ENCODE measurements at regions not wholly inside any gene's neighbourhood (a gene's known extent, or its start where the extent isn't known, plus 50 kb on each side); places are given as distances from the start of the nearest gene placed in this dataset.

- no peaks in the 10 kb centered on the region for H3K4me1 ChIP-seq
- TF ChIP-seq, protein P1, sequence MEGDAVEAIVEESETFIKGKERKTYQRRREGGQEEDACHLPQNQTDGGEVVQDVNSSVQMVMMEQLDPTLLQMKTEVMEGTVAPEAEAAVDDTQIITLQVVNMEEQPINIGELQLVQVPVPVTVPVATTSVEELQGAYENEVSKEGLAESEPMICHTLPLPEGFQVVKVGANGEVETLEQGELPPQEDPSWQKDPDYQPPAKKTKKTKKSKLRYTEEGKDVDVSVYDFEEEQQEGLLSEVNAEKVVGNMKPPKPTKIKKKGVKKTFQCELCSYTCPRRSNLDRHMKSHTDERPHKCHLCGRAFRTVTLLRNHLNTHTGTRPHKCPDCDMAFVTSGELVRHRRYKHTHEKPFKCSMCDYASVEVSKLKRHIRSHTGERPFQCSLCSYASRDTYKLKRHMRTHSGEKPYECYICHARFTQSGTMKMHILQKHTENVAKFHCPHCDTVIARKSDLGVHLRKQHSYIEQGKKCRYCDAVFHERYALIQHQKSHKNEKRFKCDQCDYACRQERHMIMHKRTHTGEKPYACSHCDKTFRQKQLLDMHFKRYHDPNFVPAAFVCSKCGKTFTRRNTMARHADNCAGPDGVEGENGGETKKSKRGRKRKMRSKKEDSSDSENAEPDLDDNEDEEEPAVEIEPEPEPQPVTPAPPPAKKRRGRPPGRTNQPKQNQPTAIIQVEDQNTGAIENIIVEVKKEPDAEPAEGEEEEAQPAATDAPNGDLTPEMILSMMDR (IDR thresholded peaks at IDR 0.05) = no peak
- H3K36me3 ChIP-seq = no peaks in the 10 kb centered on the region
- DNase-seq = no peak
- intact Hi-C loops (cut with DNase I; ENCODE audit: low total_unique reads) = no loop called here
- peaks cover 0 to 3% of the 10 kb centered on the region in 2 donors for H3K27me3 ChIP-seq
- H3K4me3 ChIP-seq = no peak overlapping the region
- H3K27ac ChIP-seq = no peak overlapping the region
- H3K9me3 ChIP-seq = no peaks in the 10 kb centered on the region
These were observed 108.4 kb upstream of the MLN start for GRCh38 chr6:33912195-33912594.

DNA sequence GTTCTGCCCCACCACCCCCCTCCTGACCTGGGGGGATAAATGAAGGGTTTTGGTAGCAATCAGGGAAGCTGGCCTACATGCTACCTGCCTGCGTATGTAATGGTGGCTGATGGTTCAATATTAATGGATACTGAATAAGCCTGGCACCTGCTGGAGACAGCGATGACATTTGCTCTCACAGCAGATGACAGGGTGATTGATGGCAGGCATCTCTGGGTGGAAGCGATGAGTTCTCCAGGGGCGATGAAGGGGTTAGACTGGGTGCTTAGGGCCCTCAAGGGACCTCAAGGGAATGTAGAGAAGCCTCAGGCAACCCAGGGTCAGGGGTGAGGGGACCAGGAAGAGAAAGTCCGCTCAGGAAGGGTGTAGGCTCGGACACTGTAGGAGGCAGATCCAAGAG is 107.7 kb upstream of the MLN start:
- H3K36me3 ChIP-seq = no peaks in the 10 kb centered on the region
- no peaks in the 10 kb centered on the region for H3K9me3 ChIP-seq
- no peak overlapping the region for H3K4me3 ChIP-seq
- H3K4me1 ChIP-seq = no peaks in the 10 kb centered on the region
- intact Hi-C loops (cut with DNase I; ENCODE audit: low total_unique reads) = no loop called here
- H3K27ac ChIP-seq = no peak overlapping the region
- no peak for DNase-seq
- TF ChIP-seq, protein P1 (IDR thresholded peaks at IDR 0.05) = no peak
- H3K27me3 ChIP-seq = peaks cover 0 to 3% of the 10 kb centered on the region in 2 donors

- DNase-seq = no peak
- Histone ChIP-seq H3K36me3 (no peaks in the 10 kb centered on the region), H3K27me3 (peaks cover 0 to 3% of the 10 kb centered on the region in 2 donors), H3K27ac (no peak overlapping the region), H3K4me1 (no peaks in the 10 kb centered on the region), H3K4me3 (no peak overlapping the region), H3K9me3 (no peaks in the 10 kb centered on the region)
- TF ChIP-seq, protein P1 (IDR thresholded peaks at IDR 0.05) = no peak
- intact Hi-C loops (cut with DNase I; ENCODE audit: low total_unique reads) = no loop called here
These were observed 106.8 kb upstream of the MLN start for GRCh38 chr6:33910594-33910993.

DNA sequence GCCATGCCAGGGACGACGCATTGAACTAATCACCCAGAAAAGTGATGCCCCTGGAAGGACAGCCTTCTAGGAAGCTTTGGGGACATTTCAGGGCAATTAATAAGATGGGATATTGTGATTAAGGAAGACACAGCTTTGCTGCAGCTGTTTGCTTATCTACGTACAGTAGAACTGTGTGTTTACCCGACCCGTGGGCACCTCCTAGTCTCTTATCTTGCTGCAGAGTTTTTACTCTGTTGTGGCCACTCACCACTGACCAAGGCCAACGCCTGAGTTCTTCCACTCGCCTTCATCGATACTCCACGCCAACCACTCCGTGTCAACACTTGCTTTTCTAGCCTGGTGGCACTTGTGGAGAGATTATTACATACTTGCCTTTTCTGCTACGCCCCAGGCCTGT is 105.9 kb upstream of the MLN start:
- Histone ChIP-seq H3K4me1 (no peaks in the 10 kb centered on the region), H3K27me3 (peaks cover 0 to 3% of the 10 kb centered on the region in 2 donors), H3K9me3 (no peaks in the 10 kb centered on the region), H3K36me3 (no peaks in the 10 kb centered on the region), H3K4me3 (no peak overlapping the region), H3K27ac (no peak overlapping the region)
- intact Hi-C loops (cut with DNase I; ENCODE audit: low total_unique reads) = no loop called here
- no peak for DNase-seq
- TF ChIP-seq, protein P1 (IDR thresholded peaks at IDR 0.05) = no peak

GRCh38 chr6:33908025-33908424 is 104.2 kb upstream of the MLN start:
- Histone ChIP-seq H3K9me3 (no peaks in the 10 kb centered on the region), H3K27me3 (peaks cover 0 to 13% of the 10 kb centered on the region in 2 donors), H3K27ac (no peak overlapping the region), H3K4me3 (no peak overlapping the region), H3K36me3 (no peaks in the 10 kb centered on the region), H3K4me1 (no peaks in the 10 kb centered on the region)
- TF ChIP-seq, protein P1 (IDR thresholded peaks at IDR 0.05) = no peak
- DNase-seq = no peak
- intact Hi-C loops (cut with DNase I; ENCODE audit: low total_unique reads) = no loop called here

- Histone ChIP-seq H3K9me3 (no peaks in the 10 kb centered on the region), H3K4me3 (no peak overlapping the region), H3K27ac (no peak overlapping the region), H3K27me3 (peaks cover 0 to 12% of the 10 kb centered on the region in 2 donors), H3K36me3 (no peaks in the 10 kb centered on the region), H3K4me1 (no peaks in the 10 kb centered on the region)
- TF ChIP-seq, protein P1 (IDR thresholded peaks at IDR 0.05) = no peak
- no peak for DNase-seq
- intact Hi-C loops (cut with DNase I; ENCODE audit: low total_unique reads) = no loop called here
These were observed 103.4 kb upstream of the MLN start for GRCh38 chr6:33907227-33907626.
